Stimulated activated CD8-positive, alpha-beta memory T cell treated with anti-CD3 and anti-CD28 coated beads, Interleukin-4, amount 100 ng/mL, for 24 hours (primary cell): ENCODE measurements at regions not wholly inside any gene's neighbourhood (a gene's known extent, or its start where the extent isn't known, plus 50 kb on each side); places are given as distances from the start of the nearest gene placed in this dataset.
A peak's percentile ranks its signal among the peaks of the same experiment; 100 is the strongest.

Experiments used
- DNase-seq: peaks from one replicate; pipeline ENCODE4 v3.0.0-alpha.2; 2020; ENCODE audit warnings: low read depth

- DNase-seq, result no peak
These were observed 296.5 kb upstream of the THSD7B start for GRCh38 chr2:136468799-136469369.

DNA sequence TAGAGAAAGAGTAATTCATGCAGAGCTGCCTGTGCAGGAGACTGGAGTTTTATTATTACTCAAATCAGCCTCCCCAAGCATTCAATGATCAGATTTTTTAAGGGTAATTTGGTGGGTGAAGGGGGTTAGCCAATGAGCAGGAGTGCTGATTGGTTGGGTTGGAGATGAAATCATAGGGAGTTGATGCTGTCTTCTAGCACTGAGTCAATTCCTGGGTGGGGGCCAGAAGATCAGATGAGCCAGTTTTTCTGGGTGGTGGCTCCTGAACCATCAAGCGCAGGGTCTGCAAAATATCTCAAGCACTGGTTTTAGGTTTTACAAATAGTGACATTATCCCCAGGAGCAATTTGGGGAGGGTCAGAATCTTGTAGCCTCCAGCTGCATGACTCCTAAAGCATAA is 312.8 kb upstream of the THSD7B start:
- DNase-seq, result no peak

GRCh38 chr2:136448986-136449780 is 316.2 kb upstream of the THSD7B start:
- DNase-seq, result no peak

DNA sequence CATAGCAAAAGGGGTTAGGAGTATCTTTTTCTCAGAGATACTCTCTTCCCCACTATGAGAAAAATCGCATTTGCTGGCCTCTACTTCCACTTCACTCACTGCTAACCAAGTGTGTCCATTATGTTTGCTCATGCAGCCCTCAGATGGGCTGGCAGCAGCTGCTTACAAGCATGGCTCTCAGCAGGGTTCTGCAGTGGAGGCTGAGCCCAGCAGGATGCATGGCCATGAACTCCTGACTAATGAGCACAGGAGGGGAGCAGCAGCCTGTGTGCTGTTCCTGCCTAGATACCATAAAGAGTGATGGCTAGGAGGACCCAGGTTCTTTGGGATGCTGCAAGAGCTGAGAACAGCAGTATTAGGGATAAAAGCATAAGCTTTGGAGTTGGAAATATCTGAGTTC is 316.9 kb upstream of the THSD7B start:
- no peak for DNase-seq

GRCh38 chr2:136444323-136444722 is 321.0 kb upstream of the THSD7B start:
- DNase-seq, result no peak

- no peak for DNase-seq
These were observed 321.7 kb upstream of the THSD7B start for GRCh38 chr2:136443661-136444060.

- no peak for DNase-seq
These were observed 323.2 kb upstream of the THSD7B start for GRCh38 chr2:136441979-136442714.

DNA sequence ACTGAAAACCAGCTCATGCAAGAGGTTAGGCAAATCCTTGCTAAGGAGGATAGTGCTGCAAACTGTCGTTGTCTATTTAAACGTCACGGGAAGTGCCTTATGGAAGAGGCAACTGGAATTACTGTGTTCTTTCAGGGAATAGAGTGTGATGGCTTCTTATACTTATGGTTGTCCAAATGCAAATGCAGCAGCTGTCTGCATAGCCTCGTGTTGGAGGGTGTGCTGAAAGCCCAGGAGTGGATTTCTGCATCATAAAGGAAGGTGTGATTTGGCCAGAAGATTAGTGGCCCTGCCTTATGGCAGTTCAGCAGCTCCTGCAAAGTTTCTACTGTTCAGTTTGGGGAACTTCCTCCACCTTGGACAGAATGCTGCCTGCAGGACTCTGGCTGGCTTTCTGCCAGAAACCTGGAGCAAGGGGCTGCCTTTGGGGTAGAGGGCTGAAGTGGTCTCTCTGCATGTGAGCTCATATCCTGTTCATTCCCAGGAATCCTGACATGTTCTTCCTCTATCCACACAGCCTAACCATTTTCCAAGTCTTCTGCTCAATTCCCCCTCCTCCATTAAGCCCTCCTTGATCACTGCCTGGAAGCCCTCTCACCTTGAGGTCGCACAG is 321.2 kb upstream of the CXCR4 start:
- no peak for DNase-seq

GRCh38 chr2:136437461-136437860 is 319.5 kb upstream of the CXCR4 start:
- DNase-seq, result no peak

GRCh38 chr2:136436936-136437335 is 319.0 kb upstream of the CXCR4 start:
- DNase-seq, result no peak

DNA sequence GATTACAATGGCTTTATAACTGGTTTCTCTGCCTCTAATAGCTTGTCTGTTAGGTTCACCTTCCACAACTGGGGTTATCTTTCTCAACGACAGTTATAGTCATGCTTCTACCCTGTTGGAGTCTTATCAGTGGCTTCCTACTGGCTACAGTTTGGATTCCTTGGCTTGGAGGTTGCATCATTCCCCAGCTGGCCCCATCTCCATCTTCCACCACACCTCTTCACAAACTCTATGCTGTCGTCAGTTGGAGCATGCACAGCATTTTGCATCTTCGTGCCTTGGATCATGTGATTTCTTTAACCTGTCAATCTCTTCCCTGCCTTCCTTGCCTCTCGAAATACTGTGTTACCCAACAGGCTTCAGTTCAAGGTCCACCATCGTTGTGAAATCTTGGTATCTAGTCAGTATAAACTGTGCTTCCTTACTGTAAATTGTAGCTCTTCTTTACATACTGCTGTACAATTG is 316.3 kb upstream of the CXCR4 start:
- DNase-seq, result no peak

GRCh38 chr2:136433261-136433660 is 315.3 kb upstream of the CXCR4 start:
- DNase-seq, result no peak

- no peak for DNase-seq
These were observed 306.2 kb upstream of the CXCR4 start for GRCh38 chr2:136424112-136424511.

DNA sequence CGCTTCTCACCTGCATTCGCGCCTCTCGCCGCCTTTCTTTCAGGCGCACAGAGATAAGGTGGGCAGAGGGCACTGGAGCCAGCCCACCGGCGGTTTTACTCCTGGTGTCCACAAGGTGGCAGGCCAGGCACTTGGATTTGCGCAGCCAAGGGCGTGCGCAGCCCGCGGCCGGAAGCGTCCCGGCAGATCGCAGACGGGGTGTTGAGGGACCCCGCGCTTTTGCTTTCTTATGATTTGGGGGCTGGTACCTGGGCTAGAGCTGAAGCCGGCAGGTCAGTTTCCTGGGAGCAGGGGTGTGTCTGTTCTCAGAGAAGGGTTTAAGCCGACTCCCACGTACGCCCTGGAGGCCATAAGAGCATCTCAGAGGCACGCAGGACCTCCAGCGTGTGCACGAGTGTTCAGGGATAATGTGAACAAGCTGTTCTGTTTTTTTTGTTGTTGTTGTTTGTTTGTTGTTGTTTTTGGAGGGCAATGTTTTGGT is 305.6 kb upstream of the CXCR4 start:
- DNase-seq, result peak; percentile 74

DNA sequence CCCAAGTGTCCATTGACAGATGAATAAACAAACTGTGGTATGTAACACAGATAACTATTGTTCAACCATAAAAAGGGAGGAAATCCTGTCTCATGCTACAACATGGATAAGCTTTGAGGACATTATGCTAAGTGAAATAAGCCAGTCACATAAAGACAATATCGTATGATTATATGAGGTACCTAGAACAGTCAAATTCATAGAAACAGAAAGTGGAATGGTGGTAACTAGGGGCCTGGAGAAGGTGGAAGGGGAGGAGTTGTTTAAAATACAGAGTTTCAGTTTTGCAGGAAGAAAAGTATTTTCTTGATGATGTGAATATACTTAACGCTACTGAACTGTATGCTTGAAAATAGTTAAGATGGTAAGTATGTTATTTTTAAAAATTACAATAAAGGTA is 304.6 kb upstream of the CXCR4 start:
- no peak for DNase-seq

DNA sequence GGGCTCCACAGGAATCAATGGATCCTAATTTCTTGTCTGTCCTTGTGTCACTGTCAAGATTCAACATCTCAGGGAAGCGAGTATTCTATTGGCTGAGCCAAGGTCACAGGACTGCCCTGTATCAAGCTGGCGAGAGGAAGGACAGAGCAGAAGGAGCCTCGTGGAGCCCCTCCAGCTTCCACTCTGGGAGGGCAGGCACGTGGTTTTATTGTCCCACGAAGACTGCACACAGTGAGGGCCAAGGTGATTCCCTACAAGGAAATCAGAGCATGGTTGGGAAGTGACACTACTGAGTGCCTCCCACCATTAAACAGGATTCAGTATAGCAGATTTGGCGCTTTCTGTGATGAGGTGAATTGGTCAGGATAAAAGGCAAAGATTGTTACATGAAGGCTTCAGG is 302.4 kb upstream of the CXCR4 start:
- no peak for DNase-seq

DNA sequence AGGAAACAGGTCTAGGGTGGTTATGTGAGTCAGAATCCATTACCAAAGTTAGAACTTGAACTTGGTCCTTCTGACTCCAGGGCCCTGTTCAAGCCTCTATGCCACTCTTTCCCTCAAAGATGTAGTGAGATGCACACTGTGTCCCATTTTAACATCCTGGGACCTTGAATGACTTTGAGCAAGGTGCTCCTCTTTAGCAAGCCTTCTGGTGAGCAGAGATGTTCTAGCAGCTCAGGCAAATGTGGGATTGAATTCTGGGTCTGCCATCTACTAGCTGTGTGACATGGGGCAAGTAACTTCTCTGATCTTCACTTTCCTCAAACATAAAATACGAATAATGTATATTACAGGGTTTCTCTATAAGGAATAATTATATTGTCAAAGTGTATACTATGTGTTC is 294.0 kb upstream of the CXCR4 start:
- DNase-seq, result no peak

DNA sequence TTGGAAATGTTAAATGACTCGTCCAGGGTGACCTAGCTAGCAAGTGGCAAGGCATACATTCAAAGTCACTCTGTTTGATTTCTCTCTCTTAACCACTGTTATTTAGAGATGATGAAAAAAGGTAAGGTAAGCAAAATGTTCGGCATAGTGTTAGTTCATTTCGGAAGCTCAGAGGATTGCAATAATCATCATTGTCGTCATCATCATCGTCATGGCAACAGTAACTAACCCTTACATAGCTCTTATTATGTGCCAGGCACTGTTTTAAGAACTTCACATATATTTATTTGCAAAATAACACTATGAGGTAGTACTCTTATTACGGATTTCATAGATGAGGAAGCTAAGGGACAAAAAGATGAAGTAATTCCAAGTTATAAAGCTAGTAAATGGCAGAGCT is 292.7 kb upstream of the CXCR4 start:
- DNase-seq, result no peak

GRCh38 chr2:136408795-136409194 is 290.8 kb upstream of the CXCR4 start:
- no peak for DNase-seq

DNA sequence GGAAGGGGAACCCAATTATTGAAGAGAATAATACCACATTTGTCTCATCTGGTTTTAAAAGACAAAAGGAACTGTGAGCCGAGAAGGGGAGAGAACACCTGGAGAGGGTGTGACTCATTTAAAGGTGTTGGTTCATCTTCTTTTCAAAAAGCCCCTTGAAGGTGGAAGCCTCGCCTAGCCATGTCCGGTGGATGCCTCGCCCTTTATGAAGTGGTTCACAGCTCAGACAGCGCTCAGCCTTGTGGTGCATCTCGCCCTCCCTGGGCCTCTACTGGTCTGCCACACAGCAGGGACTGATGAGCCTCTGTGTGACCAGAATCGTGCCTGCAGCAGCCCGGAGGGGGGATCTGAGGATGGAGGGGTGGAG is 290.0 kb upstream of the CXCR4 start:
- DNase-seq, result no peak

GRCh38 chr2:136407117-136407951 is 289.4 kb upstream of the CXCR4 start:
- DNase-seq, result no peak

DNA sequence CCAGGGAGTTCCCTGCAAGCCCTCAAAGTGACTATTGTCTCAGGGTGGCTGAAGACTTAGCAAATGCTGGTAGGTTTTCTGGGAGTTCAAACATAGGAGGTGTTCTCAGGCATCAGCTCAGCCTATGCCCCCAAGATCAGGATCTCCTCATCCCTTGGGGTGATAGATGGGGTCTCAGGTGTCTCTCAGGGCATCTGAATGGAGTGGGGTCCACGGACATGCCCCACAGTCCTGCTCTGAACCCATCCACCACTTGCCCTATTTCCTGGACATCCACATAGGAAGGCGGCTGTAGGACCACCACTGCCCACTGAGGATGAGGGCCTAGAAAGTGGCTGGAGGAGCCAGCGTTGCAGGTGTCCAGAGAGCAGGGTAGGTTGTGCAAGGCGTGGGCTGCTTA is 287.0 kb upstream of the CXCR4 start:
- DNase-seq, result no peak
